ENCODE measurements at regions not wholly inside any gene's neighbourhood (a gene's known extent, or its start where the extent isn't known, plus 50 kb on each side); places are given as distances from the start of the nearest gene placed in this dataset.

- Histone ChIP-seq H3K4me1 (no peaks in the 10 kb centered on the region), H3K4me3 (ENCODE audit: low read depth, low read length) (no peak overlapping the region), H3K36me3 (no peaks in the 10 kb centered on the region), H3K27me3 (no peaks in the 10 kb centered on the region), H3K9me3 (no peaks in the 10 kb centered on the region)
- TF ChIP-seq CTCF (IDR thresholded peaks at IDR 0.05; ENCODE audit: low read depth, low read length) = no peak
- no peak for DNase-seq
Measured at GRCh38 chr18:47628240-47628781, 302.1 kb downstream of the SMAD2 start.

- H3K27me3 ChIP-seq = no peaks in the 10 kb centered on the region
- no peaks in the 10 kb centered on the region for H3K36me3 ChIP-seq
- no peak for DNase-seq
- H3K4me1 ChIP-seq = no peaks in the 10 kb centered on the region
- no peaks in the 10 kb centered on the region for H3K9me3 ChIP-seq
- no peak for TF ChIP-seq CTCF (IDR thresholded peaks at IDR 0.05; ENCODE audit: low read depth, low read length)
- H3K4me3 ChIP-seq (ENCODE audit: low read depth, low read length) = no peak overlapping the region
Measured at GRCh38 chr18:47627030-47627429, 303.4 kb downstream of the SMAD2 start.

GRCh38 chr18:47619771-47620448 lies 310.5 kb downstream of the SMAD2 start:
- no peaks in the 10 kb centered on the region for H3K36me3 ChIP-seq
- H3K27me3 ChIP-seq = no peaks in the 10 kb centered on the region
- H3K4me1 ChIP-seq = no peaks in the 10 kb centered on the region
- no peak for TF ChIP-seq CTCF (IDR thresholded peaks at IDR 0.05; ENCODE audit: low read depth, low read length)
- no peaks in the 10 kb centered on the region for H3K9me3 ChIP-seq
- H3K4me3 ChIP-seq (ENCODE audit: low read depth, low read length) = no peak overlapping the region
- DNase-seq = no peak

- Histone ChIP-seq H3K9me3 (no peaks in the 10 kb centered on the region), H3K4me3 (ENCODE audit: low read depth, low read length) (no peak overlapping the region), H3K27me3 (no peaks in the 10 kb centered on the region), H3K36me3 (no peaks in the 10 kb centered on the region), H3K4me1 (no peaks in the 10 kb centered on the region)
- no peak for TF ChIP-seq CTCF (IDR thresholded peaks at IDR 0.05; ENCODE audit: low read depth, low read length)
- no peak for DNase-seq
Measured at GRCh38 chr18:47618758-47619157, 311.7 kb downstream of the SMAD2 start.

DNA sequence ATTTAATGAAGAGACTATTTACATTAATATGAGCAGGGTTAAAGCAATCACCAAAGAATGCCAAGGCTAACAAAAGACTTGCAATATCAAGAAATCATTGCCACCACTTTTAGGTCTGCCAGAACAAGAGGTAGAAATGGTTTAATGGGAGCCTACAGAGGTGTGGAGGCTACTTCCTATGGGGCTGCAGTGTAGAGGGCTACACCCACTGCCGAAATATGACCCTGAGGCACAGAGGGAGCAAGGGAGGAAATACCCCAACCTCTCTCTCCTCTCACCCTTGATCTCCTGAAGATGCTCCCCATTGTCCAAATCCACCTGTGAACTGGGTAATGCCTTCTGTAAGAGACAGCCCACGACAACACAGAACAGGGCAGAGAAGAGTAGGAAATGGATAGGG lies 315.4 kb downstream of the SMAD2 start:
- H3K27me3 ChIP-seq = no peaks in the 10 kb centered on the region
- DNase-seq = no peak
- H3K4me3 ChIP-seq (ENCODE audit: low read depth, low read length) = no peak overlapping the region
- H3K36me3 ChIP-seq = no peaks in the 10 kb centered on the region
- H3K4me1 ChIP-seq = no peaks in the 10 kb centered on the region
- H3K9me3 ChIP-seq = no peaks in the 10 kb centered on the region
- TF ChIP-seq CTCF (IDR thresholded peaks at IDR 0.05; ENCODE audit: low read depth, low read length) = no peak

GRCh38 chr18:47613929-47614328 lies 316.5 kb downstream of the SMAD2 start:
- Histone ChIP-seq H3K4me3 (ENCODE audit: low read depth, low read length) (no peak overlapping the region), H3K27me3 (no peaks in the 10 kb centered on the region), H3K9me3 (no peaks in the 10 kb centered on the region), H3K4me1 (no peaks in the 10 kb centered on the region), H3K36me3 (no peaks in the 10 kb centered on the region)
- no peak for TF ChIP-seq CTCF (IDR thresholded peaks at IDR 0.05; ENCODE audit: low read depth, low read length)
- DNase-seq = no peak
